GM12891 (cell line): ENCODE measurements at regions not wholly inside any gene's neighbourhood (a gene's known extent, or its start where the extent isn't known, plus 50 kb on each side); places are given as distances from the start of the nearest gene placed in this dataset.
"Not testable (repeated sequence)": the region's sequence is repeated elsewhere in the genome, so short reads cannot be mapped to it uniquely, and the experiment has no call there.

Experiments
- DNase-seq: peaks from one replicate; pipeline ENCODE4 v3.0.0; 2011; ENCODE audit warnings: low spot score; ENCODE audit not compliant: insufficient read length
- FAIRE-seq: peaks from 2 replicates; lab custom pipeline; 2011; peaks lifted over from hg19 to GRCh38; lab: Jason Lieb, UNC
- PAX5 ChIP-seq: IDR thresholded peaks from 2 replicates; pipeline ENCODE4 v1.6.1; 2011; ENCODE audit warnings: low read length, moderate library complexity, mild to moderate bottlenecking; ENCODE audit not compliant: insufficient read depth, severe bottlenecking
- POLR2A ChIP-seq: IDR thresholded peaks from 2 replicates; pipeline ENCODE4 v1.6.1; 2011; ENCODE audit warnings: low read depth, low read length, control low read depth
- POLR2AphosphoS5 ChIP-seq: IDR thresholded peaks from 2 replicates; pipeline ENCODE4 v1.6.1; 2011; ENCODE audit warnings: low read depth, low read length, control low read depth
- POU2F2 ChIP-seq: IDR thresholded peaks from 2 replicates; pipeline ENCODE4 v1.6.1; 2011; ENCODE audit warnings: low read depth, mild to moderate bottlenecking, control low read depth, low read length, moderate library complexity
- SPI1 ChIP-seq: IDR thresholded peaks from 2 replicates; pipeline ENCODE4 v1.6.1; 2011; ENCODE audit warnings: low read depth, low read length, control low read depth
- TAF1 ChIP-seq: IDR thresholded peaks from 2 replicates; pipeline ENCODE4 v1.6.1; 2011; ENCODE audit warnings: low read depth, low read length, control low read depth

DNA sequence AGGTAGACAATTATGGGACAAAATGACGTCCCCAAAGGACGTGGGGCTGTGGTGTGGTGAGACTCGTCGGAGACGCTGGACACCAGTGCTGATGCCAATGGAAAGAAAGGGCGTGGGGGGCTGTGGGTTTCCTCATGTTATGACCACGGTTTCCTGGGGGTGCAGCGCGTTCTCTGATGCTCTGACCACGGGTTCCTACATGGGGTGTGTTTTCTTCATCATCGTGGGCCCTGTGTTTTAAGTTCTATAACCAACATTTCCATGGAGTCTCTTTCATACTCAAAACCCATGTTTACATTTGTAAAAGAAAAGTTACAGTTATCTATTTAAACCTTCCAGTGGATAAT lies 141.6 kb downstream of the RTP5 start:
- no peak for DNase-seq
- no peak for FAIRE-seq
- TF ChIP-seq SPI1 = no peak
- no peak for TF ChIP-seq TAF1
- TF ChIP-seq POLR2A = no peak
- no peak for TF ChIP-seq PAX5

DNA sequence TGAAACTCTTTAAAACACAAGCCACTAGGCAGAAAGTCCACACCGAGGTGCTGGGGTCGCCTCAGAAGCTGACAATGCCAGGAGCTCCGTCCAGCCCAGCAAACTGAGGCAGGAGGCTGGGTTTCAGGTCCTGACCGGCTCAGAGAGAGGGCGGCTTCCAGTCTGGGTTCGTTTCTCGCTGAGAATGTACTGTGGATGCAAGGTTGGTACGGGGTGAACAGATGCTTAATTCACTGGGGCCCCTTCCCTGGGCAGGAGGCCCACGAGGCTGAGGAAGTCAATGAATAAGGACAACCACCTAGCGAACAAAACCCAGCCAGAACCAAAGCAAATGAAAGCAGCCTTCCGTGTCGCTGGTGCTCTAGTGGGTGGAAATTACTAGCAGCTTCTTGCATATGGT lies 142.0 kb downstream of the RTP5 start:
- FAIRE-seq (no peak), DNase-seq (no peak)
- TF ChIP-seq SPI1 (no peak), TAF1 (no peak), POLR2A (no peak), PAX5 (no peak), POLR2AphosphoS5 (no peak), POU2F2 (no peak)

DNA sequence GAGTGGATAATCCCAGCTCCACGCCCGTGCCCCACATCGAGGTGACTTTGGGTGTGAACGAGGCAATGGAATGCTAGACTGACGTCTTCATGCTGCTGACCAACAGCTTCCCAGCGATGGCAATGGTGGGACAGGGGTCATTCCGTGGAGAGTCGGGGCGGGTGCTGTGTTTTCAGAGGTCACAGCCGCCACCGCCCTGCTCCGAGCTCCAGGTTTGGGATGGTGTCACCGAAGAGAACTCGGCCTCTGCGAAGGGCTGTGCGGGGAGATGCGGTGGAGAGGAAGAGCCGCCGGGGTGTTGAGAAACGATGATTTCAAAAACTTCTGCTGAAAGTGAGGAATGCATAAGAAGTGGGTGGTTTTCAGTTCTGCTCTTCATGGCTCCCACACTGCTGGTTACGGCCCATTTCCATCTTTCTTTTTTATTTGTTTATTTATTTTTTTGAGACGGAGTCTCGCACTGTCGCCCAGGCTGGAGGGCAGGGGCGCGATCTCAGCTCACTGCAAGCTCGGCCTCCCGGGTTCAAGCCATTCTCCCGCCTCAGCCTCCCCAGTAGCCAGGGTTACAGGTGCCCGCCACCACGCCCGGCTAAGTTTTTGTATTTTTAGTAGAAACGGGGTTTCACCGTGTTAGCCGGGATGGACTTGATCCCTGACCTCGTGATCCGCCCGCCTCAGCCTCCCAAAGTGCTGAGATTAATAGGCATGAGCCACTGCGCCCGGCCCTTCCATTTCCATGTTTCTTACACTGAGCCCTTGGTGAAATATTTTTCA lies 142.6 kb downstream of the RTP5 start:
- DNase-seq (no peak), FAIRE-seq (no peak)
- TF ChIP-seq PAX5 (no peak), POLR2AphosphoS5 (no peak), SPI1 (peak; percentile 71)

DNA sequence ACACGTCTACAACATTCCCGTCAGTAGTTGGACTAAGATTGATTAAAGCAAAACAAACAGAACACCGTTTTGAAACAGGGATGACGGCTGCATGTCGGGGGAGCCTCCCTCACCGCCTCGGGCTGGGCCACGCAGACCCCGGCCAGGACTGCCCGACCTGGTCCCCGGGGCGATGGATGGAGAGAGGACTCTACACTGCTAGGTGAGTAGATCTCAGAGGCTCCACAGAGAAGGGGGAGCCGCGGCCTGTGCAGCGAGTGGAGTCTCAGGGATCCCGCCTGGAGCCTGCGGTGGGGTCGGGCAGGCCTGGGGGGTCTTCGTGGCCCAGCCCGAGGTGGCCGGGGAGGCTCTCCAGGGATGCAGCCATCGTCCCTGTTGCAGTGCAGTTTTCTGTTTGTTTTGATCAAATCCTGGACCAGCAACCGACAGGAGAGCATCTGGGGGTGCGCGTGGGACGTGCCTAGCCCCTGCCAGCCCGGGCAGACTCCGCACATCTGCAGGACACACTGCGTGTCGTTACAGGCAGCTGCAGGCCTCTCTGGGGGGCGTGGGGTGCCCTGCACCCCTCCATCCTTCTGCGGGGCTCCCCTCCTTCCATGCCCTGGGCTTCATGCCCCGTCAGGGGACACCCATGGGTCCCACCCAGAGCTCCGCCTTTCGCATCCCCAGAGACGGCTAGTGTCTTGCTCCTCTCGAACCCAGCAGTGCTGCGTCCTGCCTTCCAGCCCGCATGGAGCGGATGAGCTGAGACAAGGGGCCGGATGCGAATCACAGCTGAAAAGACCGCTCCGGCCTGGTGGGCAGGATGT lies 143.6 kb downstream of the RTP5 start:
- TF ChIP-seq PAX5 (no peak), POLR2A (no peak), TAF1 (no peak), SPI1 (no peak), POLR2AphosphoS5 (no peak), POU2F2 (no peak)
- DNase-seq = no peak
- no peak for FAIRE-seq

DNA sequence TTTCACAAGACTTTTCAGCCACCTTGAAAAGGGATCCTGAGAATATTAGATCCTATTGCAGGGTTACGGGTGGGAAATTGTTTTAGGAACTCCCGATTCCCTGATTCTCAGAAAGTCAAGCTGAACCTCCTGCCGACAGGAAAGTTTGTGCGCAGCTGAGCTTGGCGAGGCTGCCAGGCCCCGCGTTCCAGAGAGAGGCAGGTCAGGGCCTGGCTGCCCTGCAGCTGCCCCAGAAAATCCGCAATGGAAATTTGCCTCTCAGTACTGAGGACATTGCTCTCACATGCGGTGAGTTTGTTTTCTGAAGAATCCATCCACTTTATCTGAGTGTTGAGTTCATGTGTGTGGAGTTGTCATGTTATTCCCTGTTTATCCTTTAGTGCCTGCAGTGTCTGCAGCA lies 144.2 kb downstream of the RTP5 start:
- DNase-seq (no peak), FAIRE-seq (no peak)
- TF ChIP-seq PAX5 = no peak

DNA sequence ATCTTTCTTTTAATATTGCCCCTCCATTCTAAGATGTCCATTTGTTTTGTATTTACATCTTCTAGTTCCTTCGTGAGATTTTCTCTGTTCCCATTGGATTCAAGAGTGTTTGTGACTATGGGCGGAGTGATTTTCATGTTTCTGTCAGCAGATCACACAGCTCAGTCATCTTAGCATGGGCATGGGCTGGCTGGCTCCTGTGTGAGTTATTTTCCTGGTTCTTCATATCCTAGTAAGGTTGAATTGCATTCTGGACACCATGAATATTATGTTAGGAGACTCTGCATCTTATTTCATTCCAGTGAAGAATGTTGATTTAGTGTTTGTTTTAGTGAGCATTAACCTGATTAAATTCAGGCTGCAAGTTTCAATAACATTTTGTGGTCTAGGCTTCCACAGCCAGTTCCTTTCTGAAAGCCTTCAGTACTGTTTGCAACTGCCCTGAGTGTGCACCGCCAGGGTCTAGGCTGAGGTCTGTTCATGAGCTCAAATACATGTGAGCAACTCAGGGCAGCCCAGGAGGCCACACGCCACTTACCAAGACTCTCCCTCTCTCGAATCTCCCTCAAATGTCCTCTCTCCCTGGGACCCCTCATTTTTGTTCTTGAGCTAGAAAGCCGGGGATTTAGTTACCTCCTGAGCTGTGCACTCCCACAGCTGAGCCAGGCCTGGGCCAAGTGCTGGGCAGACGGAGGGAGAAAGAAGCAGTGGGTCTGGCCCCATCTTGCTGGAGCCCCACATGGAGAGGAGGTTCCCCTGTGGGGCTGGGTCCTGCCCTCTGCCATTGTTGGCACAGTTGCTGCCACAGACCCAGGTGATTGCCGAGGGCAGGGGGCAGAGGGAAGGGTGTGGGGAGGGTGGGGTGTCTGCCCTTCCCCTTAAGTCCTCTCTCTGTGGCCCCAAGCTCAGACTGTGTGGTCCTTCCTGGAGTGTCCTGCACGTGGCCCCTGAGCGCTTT lies 145.9 kb downstream of the RTP5 start:
- no peak for DNase-seq
- TF ChIP-seq POLR2A = no peak
- TF ChIP-seq POU2F2 = no peak
- TF ChIP-seq SPI1 = no peak
- TF ChIP-seq POLR2AphosphoS5 = no peak
- no peak for TF ChIP-seq TAF1
- no peak for TF ChIP-seq PAX5
- FAIRE-seq = no peak

DNA sequence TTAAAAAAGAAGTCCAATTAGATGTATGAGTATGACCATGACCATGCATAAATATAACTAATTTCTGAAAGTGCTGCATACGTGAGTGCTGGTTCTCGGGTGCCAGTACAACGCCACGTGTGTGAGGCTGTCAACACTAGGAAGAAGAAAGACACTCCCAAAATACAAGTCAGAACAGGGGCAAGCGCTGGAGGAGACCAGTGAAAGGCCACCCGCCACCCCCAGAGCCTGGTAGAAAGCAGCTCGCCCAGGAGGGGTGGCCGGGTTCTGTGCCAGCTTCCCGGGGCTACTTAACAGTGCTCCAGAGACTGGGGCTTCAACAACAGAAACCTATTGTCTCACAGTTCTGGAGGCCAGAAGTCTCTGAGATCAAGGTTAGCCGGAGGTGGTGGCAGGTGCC lies 147.6 kb downstream of the RTP5 start:
- no peak for DNase-seq
- TF ChIP-seq SPI1 (no peak), POLR2A (no peak), TAF1 (no peak)
- FAIRE-seq = no peak

DNA sequence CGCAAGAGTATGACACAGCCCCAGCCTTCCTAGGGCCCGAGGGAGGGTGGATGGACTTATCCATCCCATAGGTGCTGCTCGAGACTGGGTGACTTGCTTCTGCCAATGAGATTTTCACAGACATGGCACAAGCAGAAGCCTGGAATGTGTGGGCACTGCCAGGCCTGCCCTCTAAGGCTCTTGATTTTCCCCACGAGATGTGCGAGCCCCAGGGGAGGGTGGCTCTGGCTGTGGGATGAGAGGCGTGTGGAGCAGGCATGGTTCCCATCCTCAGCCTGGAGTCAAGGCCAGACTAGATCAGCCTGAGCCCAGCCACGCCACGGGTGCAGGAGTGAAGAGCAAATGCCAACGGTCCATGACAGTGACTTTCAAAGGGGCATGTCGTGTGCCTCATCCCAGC lies 148.9 kb downstream of the RTP5 start:
- not testable (repeated sequence) for DNase-seq, FAIRE-seq

DNA sequence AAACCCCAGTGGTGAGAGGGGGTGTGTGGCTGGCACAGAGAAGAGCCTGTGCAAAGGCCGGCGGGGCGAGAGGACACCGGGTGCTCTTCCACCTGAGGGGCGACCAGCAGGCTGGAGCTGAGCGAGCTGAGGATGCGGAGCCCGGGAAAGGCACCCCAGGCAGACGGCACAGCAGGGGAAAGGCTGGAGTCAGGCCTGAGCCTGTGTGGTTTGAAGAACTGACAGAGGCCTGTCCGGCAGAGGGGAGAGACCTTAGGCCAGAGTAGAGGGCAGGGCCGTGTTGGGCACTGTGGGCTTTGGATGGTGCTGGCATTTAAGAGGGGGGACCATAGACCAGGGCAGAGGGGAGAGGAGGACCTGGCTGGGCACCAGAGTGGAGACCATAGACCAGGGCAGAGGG lies 149.8 kb downstream of the RTP5 start:
- no peak for DNase-seq
- FAIRE-seq = no peak
- TF ChIP-seq PAX5 (no peak), POLR2A (no peak), SPI1 (no peak), POLR2AphosphoS5 (no peak), TAF1 (no peak), POU2F2 (no peak)
